HG02588 (cell line): ENCODE measurements at regions not wholly inside any gene's neighbourhood (a gene's known extent, or its start where the extent isn't known, plus 50 kb on each side); places are given as distances from the start of the nearest gene placed in this dataset.

Experiments used
- ATAC-seq: cut with Tn5 transposase; IDR thresholded peaks from one replicate; pipeline ENCODE4 v1.9.1; 2021; ENCODE audit warnings: mild to moderate bottlenecking, moderate library complexity; ENCODE audit not compliant: unreplicated experiment

DNA sequence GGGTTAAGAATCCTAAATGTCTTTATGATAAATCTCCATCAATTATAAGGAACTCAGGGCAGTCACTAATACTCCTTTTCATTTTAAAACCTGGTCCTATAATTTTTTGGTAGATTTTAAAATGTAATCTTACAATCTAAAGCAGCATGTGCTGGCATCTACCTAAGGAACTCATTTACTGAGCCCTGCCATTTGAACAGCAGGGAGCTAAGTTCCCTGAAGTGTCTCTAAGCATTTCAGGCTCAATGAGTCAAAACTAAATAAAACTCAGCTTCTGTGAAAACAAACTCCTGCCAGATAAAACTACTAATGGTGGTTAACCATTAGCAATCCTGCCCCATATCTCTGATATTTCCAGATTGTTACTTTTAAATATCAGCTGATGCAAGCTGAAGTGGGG lies 1371.8 kb upstream of the PRMT6 start:
- no peak for ATAC-seq

- no peak for ATAC-seq
These were observed 1370.4 kb upstream of the PRMT6 start for GRCh38 chr1:105686026-105686425.

GRCh38 chr1:105686874-105687690 lies 1369.4 kb upstream of the PRMT6 start:
- no peak for ATAC-seq

GRCh38 chr1:105700723-105701122 lies 1355.8 kb upstream of the PRMT6 start:
- ATAC-seq, result no peak

GRCh38 chr1:105724286-105724685 lies 1332.2 kb upstream of the PRMT6 start:
- no peak for ATAC-seq

DNA sequence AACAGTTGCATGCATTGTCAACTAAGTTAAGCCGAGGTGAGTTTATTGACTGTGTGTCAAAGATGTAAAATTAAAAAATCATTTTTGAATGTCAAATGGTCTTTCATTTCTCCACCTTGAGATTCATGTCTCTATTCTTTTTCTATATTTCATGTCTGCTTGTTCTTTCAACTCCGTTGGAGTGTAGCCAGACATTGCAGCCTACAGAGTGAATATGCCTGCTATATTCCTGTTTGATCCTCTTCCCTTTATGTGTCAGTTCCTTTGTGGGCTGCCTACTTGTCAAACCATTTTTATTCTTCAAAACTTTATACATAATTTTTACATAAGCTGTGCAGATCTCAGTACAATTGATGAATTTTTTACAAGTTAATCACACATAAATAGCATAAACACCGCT lies 1325.8 kb upstream of the PRMT6 start:
- ATAC-seq, result no peak

- no peak for ATAC-seq
These were observed 1320.1 kb upstream of the PRMT6 start for GRCh38 chr1:105736349-105736748.

DNA sequence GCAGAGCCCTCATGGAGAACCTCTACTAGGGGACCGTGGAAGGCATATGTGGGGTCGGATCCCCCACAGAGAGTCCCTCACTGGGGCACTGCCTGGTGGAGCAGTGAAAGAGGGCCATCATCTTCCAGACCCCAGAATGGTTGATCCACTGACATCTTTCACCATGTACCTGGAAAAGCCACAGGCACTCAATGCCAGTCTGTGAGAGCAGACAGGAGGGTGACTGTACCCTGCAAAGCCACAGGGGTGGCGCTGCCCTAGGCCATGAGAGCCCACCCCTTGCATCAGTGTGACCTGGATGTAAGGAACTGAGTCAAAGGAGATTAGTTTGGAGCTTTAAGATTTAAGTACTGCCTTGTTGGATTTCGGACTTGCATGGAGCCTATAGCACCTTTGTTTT lies 1276.7 kb upstream of the PRMT6 start:
- ATAC-seq, result no peak

GRCh38 chr1:105785021-105785420 lies 1271.5 kb upstream of the PRMT6 start:
- no peak for ATAC-seq

GRCh38 chr1:105793536-105794146 lies 1262.8 kb upstream of the PRMT6 start:
- no peak for ATAC-seq

- no peak for ATAC-seq
These were observed 1260.7 kb upstream of the PRMT6 start for GRCh38 chr1:105795741-105796140.

- ATAC-seq, result no peak
These were observed 1225.8 kb upstream of the PRMT6 start for GRCh38 chr1:105830571-105831146.

- no peak for ATAC-seq
These were observed 1218.4 kb upstream of the PRMT6 start for GRCh38 chr1:105838071-105838470.

- no peak for ATAC-seq
These were observed 1190.9 kb upstream of the PRMT6 start for GRCh38 chr1:105865546-105865945.

- ATAC-seq, result no peak
These were observed 1183.7 kb upstream of the PRMT6 start for GRCh38 chr1:105872817-105873216.

GRCh38 chr1:105874621-105875020 lies 1181.9 kb upstream of the PRMT6 start:
- ATAC-seq, result peak; percentile 70

- no peak for ATAC-seq
These were observed 1170.2 kb upstream of the PRMT6 start for GRCh38 chr1:105886309-105886708.

DNA sequence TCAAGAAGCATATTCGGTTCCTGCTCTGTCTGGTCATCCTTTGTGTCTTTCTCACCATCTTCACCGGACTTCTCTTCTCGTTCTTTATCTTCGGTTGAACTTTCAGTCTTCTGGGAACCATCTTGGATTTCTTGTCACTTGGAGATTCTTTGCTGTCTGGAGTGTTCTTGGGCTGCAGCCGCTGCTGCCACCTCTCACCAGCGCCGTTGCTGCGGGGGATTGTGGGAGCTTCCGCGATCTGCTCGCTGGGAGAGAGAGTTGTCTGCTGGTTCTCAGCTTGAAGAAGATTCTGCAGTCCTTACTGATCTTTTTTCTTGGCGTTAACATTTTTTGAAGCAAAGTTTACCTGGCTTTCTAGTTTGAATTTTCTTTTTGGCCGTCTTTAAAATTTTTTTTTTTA lies 1165.2 kb upstream of the PRMT6 start:
- ATAC-seq, result no peak

GRCh38 chr1:105894006-105894405 lies 1162.5 kb upstream of the PRMT6 start:
- no peak for ATAC-seq

- ATAC-seq, result no peak
These were observed 1146.7 kb upstream of the PRMT6 start for GRCh38 chr1:105909811-105910210.

- no peak for ATAC-seq
These were observed 1142.1 kb upstream of the PRMT6 start for GRCh38 chr1:105914403-105914802.

DNA sequence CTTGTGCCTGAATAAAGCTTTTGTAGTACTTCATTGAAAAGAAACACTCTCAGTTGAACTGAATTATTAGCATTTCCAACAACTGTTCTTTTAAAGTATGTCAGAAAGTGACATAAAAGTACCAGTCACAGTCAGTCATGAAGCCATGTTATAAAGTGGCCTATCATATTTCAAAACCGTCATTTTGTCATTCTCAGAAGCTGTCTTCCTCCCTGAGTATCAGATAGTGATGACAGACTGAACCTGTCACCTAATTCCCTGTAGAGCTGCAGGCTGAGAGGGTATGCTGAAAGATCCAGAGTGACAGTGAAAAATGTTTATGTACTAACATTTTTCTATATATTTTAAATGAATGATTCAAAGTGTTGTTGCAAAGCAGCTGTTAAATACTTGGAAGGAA lies 1121.7 kb upstream of the PRMT6 start:
- ATAC-seq, result no peak
